NB4 (cell line): ENCODE measurements at regions not wholly inside any gene's neighbourhood (a gene's known extent, or its start where the extent isn't known, plus 50 kb on each side); places are given as distances from the start of the nearest gene placed in this dataset.

Experiments used
- CTCF ChIP-seq: IDR thresholded peaks from one replicate; pipeline ENCODE4 v1.5.1; 2012; ENCODE audit warnings: low read depth, low read length
- MAX ChIP-seq: IDR thresholded peaks from 2 replicates; pipeline ENCODE4 v1.6.1; 2011; ENCODE audit warnings: low read depth, low read length
- MYC ChIP-seq: IDR thresholded peaks from 2 replicates; pipeline ENCODE4 v1.6.1; 2011; ENCODE audit warnings: low read depth, low read length
- POLR2A ChIP-seq: IDR thresholded peaks from 2 replicates; pipeline ENCODE4 v1.6.1; 2011; ENCODE audit warnings: mild to moderate bottlenecking; ENCODE audit not compliant: insufficient read length; ENCODE audit errors: extremely low read depth

GRCh38 chr1:84073266-84073665, 70.8 kb upstream of the PRKACB start:
- no peak for TF ChIP-seq CTCF
- no peak for TF ChIP-seq POLR2A
- TF ChIP-seq MAX: no peak
- no peak for TF ChIP-seq MYC
